Sigmoid colon (tissue), 4 donors: ENCODE measurements at regions not wholly inside any gene's neighbourhood (a gene's known extent, or its start where the extent isn't known, plus 50 kb on each side); places are given as distances from the start of the nearest gene placed in this dataset.

ENCODE experiments used
- CTCF ChIP-seq, 4 experiments: fragments of 450-650 bp in 3 of 4; fragments of 200-600 bp in 1 of 4; IDR thresholded peaks; one replicate each; pipeline ENCODE4 v1.5.1; 2016 to 2019; ENCODE audit warnings: antibody characterized with exemption in 4 of 4, mild to moderate bottlenecking in 3 of 4, moderate library complexity in 2 of 4
- EP300 ChIP-seq, 4 donors: sonication (generic); formaldehyde crosslinking; IDR thresholded peaks; one replicate each; pipeline ENCODE4 v1.6.1; 2017; ENCODE audit warnings: antibody characterized with exemption in 4 of 4
- POLR2A ChIP-seq, 2 donors: fragments of 450-650 bp; IDR thresholded peaks; one replicate each; pipeline ENCODE4 v1.6.1; 2016; ENCODE audit warnings: antibody characterized with exemption in 2 of 2, mild to moderate bottlenecking in 2 of 2, moderate library complexity in 2 of 2
- POLR2AphosphoS5 ChIP-seq, 4 donors: sonication (generic); formaldehyde crosslinking; IDR thresholded peaks; one replicate each; pipeline ENCODE4 v1.6.1; 2017; ENCODE audit warnings: antibody characterized with exemption in 4 of 4

DNA sequence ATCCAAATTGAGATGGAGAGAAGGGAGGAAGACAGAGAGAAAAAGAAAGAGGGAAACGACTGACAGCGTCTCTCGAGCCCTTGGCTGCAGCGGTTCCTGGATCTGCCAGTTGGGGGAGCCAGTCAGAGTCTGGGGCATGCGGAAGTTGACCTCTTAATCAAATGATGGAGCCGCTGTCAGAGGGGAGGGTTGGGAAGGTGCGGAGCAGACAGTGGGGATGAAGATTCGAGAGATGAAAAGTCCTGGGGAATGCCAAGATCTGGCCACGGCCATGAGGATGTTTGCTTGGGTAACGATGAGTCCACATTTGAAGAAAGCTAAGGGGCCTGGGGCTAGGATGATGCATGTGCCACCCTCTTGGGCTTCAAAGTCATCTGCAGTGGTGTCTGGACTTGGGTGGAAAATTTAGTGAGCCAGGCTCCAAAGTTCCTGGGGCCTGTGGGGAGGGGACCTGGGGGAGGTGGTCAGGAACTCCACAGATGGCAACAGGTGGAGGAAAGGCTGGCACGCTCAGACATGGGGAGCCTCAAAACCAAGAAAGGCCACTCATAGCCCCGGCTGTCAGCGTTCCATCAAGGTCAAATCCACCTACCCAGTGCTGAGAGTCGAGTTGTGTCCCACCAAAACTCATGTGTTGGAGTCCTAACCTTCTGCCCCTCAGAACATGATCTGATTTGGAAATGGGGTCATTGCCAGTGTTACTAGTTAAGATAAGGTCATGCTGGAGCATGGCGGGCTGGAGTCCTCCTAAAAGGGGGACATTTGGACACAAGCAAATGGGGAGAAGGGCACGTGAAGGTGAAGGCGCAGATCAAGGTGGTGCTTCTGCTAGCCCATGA, 200.1 kb downstream of the NDUFA10 start:
- TF ChIP-seq POLR2A (IDR thresholded peaks at IDR 0.05) (no peak), CTCF (IDR thresholded peaks at IDR 0.05) (no peak), EP300 (IDR thresholded peaks at IDR 0.05) (no peak), POLR2AphosphoS5 (IDR thresholded peaks at IDR 0.05) (no peak)
